ENCODE measurements at regions not wholly inside any gene's neighbourhood (a gene's known extent, or its start where the extent isn't known, plus 50 kb on each side); places are given as distances from the start of the nearest gene placed in this dataset.

GRCh38 chr7:153027904-153028303 is 268.4 kb downstream of the ACTR3B start:
- TF ChIP-seq RAD21 (IDR thresholded peaks at IDR 0.05; ENCODE audit: low read depth) (no peak), CEBPB (IDR thresholded peaks at IDR 0.05) (no peak), CREB1 (IDR thresholded peaks at IDR 0.05; ENCODE audit: low read depth) (no peak), EP300 (IDR thresholded peaks at IDR 0.05; ENCODE audit: borderline replicate concordance) (no peak), ZBTB7A (IDR thresholded peaks at IDR 0.05; ENCODE audit: low read depth) (no peak), TEAD4 (IDR thresholded peaks at IDR 0.05) (no peak), EGR1 (IDR thresholded peaks at IDR 0.05) (no peak)

- TF ChIP-seq EGR1 (IDR thresholded peaks at IDR 0.05), result no peak
These were observed 271.4 kb downstream of the ACTR3B start for GRCh38 chr7:153030976-153031375.

- TF ChIP-seq USF1 (IDR thresholded peaks at IDR 0.05) (no peak), REST (IDR thresholded peaks at IDR 0.05; ENCODE audit: low read depth) (no peak), CEBPB (IDR thresholded peaks at IDR 0.05) (no peak), NFIC (IDR thresholded peaks at IDR 0.05) (no peak), MAX (IDR thresholded peaks at IDR 0.05) (no peak), EGR1 (IDR thresholded peaks at IDR 0.05) (no peak)
These were observed 275.2 kb downstream of the ACTR3B start for GRCh38 chr7:153034791-153035190.

- TF ChIP-seq TCF12 (IDR thresholded peaks at IDR 0.05; ENCODE audit: low read depth) (no peak), CEBPB (IDR thresholded peaks at IDR 0.05) (no peak), RAD21 (IDR thresholded peaks at IDR 0.05; ENCODE audit: low read depth) (no peak), TAF1 (IDR thresholded peaks at IDR 0.05; ENCODE audit: low read depth) (no peak), EP300 (IDR thresholded peaks at IDR 0.05; ENCODE audit: borderline replicate concordance) (no peak), EGR1 (IDR thresholded peaks at IDR 0.05) (no peak), USF1 (IDR thresholded peaks at IDR 0.05) (no peak), MAX (IDR thresholded peaks at IDR 0.05) (no peak), TEAD4 (IDR thresholded peaks at IDR 0.05) (no peak), ZBTB7A (IDR thresholded peaks at IDR 0.05; ENCODE audit: low read depth) (no peak), REST (IDR thresholded peaks at IDR 0.05; ENCODE audit: low read depth) (no peak), FOXM1 (IDR thresholded peaks at IDR 0.05; ENCODE audit: borderline replicate concordance, low read depth) (no peak), CREB1 (IDR thresholded peaks at IDR 0.05; ENCODE audit: low read depth) (no peak), YY1 (IDR thresholded peaks at IDR 0.05; ENCODE audit: low read depth) (no peak), NFIC (IDR thresholded peaks at IDR 0.05) (no peak)
These were observed 277.0 kb downstream of the ACTR3B start for GRCh38 chr7:153036396-153037063.

GRCh38 chr7:153043440-153043839 is 283.9 kb downstream of the ACTR3B start:
- TF ChIP-seq REST (IDR thresholded peaks at IDR 0.05; ENCODE audit: low read depth), result no peak
- TF ChIP-seq TCF12 (IDR thresholded peaks at IDR 0.05; ENCODE audit: low read depth), result no peak
- TF ChIP-seq TEAD4 (IDR thresholded peaks at IDR 0.05), result no peak
- no peak for TF ChIP-seq RAD21 (IDR thresholded peaks at IDR 0.05; ENCODE audit: low read depth)
- TF ChIP-seq ZBTB7A (IDR thresholded peaks at IDR 0.05; ENCODE audit: low read depth), result no peak
- no peak for TF ChIP-seq EGR1 (IDR thresholded peaks at IDR 0.05)
